Glutamatergic neuron (in vitro differentiated cells): ENCODE measurements at regions not wholly inside any gene's neighbourhood (a gene's known extent, or its start where the extent isn't known, plus 50 kb on each side); places are given as distances from the start of the nearest gene placed in this dataset.
A peak's percentile ranks its signal among the peaks of the same experiment; 100 is the strongest.

Experiments used
- DNase-seq: peaks from one replicate; pipeline ENCODE4 v3.0.0; 2022
- H3K27ac Mint-ChIP-seq: one replicate; pipeline ENCODE4 v1.8.0; 2020; ENCODE audit warnings: mild to moderate bottlenecking, mixed read lengths, inconsistent platforms; ENCODE audit not compliant: unreplicated experiment
- H3K27me3 Mint-ChIP-seq: one replicate; pipeline ENCODE4 v1.8.0; 2020; ENCODE audit warnings: mild to moderate bottlenecking, moderate library complexity, mixed read lengths, inconsistent platforms; ENCODE audit not compliant: unreplicated experiment
- H3K36me3 Mint-ChIP-seq: one replicate; pipeline ENCODE4 v1.8.0; 2020; ENCODE audit warnings: mild to moderate bottlenecking, mixed read lengths, inconsistent platforms; ENCODE audit not compliant: unreplicated experiment
- H3K4me1 Mint-ChIP-seq: one replicate; pipeline ENCODE4 v1.8.0; 2020; ENCODE audit warnings: mild to moderate bottlenecking, low read depth, mixed read lengths, inconsistent platforms; ENCODE audit not compliant: unreplicated experiment
- H3K4me3 Mint-ChIP-seq: one replicate; pipeline ENCODE4 v1.8.0; 2020; ENCODE audit warnings: mild to moderate bottlenecking, mixed read lengths, inconsistent platforms; ENCODE audit not compliant: unreplicated experiment
- H3K9me3 Mint-ChIP-seq: one replicate; pipeline ENCODE4 v1.8.0; 2020; ENCODE audit warnings: mild to moderate bottlenecking, moderate library complexity, mixed read lengths, inconsistent platforms; ENCODE audit not compliant: unreplicated experiment
- CTCF ChIP-seq: fragments of 200-600 bp; sonication (generic); IDR thresholded peaks from one replicate; pipeline ENCODE4 v1.5.0; 2021; ENCODE audit not compliant: partially characterized antibody, unreplicated experiment

GRCh38 chr6:131372535-131372934, 200.5 kb upstream of the ARG1 start:
- Mint-ChIP-seq H3K27me3 (peaks cover 2% of the 10 kb centered on the region), H3K4me1 (peaks cover 12% of the 10 kb centered on the region), H3K36me3 (no peaks in the 10 kb centered on the region), H3K9me3 (no peaks in the 10 kb centered on the region), H3K4me3 (no peak overlapping the region), H3K27ac (no peak overlapping the region)
- no peak for TF ChIP-seq CTCF
- DNase-seq: no peak

DNA sequence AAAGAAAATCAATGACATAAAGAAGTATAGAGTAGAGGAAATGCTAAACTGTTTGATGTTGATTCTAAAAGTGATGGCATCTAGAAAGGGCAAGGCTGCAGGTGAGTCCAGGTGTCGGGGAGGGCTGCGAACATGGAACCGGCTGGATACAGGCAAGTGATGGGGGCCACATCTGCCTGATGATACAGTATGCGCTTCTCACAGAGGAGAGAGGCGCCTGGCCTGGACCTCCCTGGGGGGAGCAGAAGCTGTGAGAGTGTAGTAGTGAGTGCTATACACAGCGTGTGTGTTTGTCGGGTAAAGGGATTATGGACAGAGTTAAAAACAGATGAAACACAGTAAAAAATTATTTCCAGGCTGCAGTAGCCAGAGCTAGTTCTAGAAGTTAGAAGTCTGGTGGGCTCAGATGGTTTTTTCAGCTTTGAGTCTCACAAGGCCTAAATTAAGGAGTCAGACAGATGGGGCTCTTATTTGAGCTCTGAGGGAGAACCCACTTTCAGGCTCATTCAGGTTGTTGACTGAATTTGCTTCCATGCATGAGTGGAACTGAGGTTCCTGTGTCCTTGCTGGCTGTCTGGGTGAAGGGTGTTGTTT, 195.8 kb upstream of the ARG1 start:
- Mint-ChIP-seq H3K36me3 (no peaks in the 10 kb centered on the region), H3K27ac (peak overlapping the region; percentile 92), H3K9me3 (peaks cover 2% of the 10 kb centered on the region), H3K4me1 (peaks cover 31% of the 10 kb centered on the region), H3K4me3 (peak overlapping the region; percentile 64), H3K27me3 (peaks cover 2% of the 10 kb centered on the region)
- peak; percentile 67 for DNase-seq
- no peak for TF ChIP-seq CTCF

GRCh38 chr6:131378874-131379273, 194.2 kb upstream of the ARG1 start:
- peaks cover 3% of the 10 kb centered on the region for H3K9me3 Mint-ChIP-seq
- H3K4me1 Mint-ChIP-seq: peaks cover 43% of the 10 kb centered on the region
- TF ChIP-seq CTCF: no peak
- no peak for DNase-seq
- H3K36me3 Mint-ChIP-seq: no peaks in the 10 kb centered on the region
- H3K27me3 Mint-ChIP-seq: peaks cover 2% of the 10 kb centered on the region
- H3K4me3 Mint-ChIP-seq: no peak overlapping the region
- no peak overlapping the region for H3K27ac Mint-ChIP-seq

DNA sequence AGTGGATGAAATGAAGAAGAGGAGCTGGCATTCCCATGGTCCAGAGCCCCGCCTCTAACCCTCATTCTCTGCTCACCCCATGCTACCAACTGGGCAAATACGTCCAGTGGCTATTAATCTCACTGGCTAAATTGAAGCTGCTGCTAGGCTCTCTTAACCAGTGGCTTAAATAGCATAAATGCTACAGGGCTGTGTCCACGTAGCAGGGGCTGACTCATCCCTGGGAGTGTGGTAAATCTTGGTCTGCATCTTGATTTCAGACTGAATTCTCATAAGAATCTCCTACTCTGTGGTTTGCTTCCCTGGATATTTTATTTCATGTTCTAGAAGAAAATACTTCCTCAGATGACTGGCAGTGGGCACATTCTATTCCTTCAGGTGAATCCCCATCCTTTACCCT, 193.1 kb upstream of the ARG1 start:
- Mint-ChIP-seq H3K4me3 (no peak overlapping the region), H3K27ac (no peak overlapping the region), H3K4me1 (peaks cover 48% of the 10 kb centered on the region), H3K27me3 (peaks cover 2% of the 10 kb centered on the region), H3K36me3 (no peaks in the 10 kb centered on the region), H3K9me3 (peaks cover 3% of the 10 kb centered on the region)
- no peak for TF ChIP-seq CTCF
- no peak for DNase-seq

DNA sequence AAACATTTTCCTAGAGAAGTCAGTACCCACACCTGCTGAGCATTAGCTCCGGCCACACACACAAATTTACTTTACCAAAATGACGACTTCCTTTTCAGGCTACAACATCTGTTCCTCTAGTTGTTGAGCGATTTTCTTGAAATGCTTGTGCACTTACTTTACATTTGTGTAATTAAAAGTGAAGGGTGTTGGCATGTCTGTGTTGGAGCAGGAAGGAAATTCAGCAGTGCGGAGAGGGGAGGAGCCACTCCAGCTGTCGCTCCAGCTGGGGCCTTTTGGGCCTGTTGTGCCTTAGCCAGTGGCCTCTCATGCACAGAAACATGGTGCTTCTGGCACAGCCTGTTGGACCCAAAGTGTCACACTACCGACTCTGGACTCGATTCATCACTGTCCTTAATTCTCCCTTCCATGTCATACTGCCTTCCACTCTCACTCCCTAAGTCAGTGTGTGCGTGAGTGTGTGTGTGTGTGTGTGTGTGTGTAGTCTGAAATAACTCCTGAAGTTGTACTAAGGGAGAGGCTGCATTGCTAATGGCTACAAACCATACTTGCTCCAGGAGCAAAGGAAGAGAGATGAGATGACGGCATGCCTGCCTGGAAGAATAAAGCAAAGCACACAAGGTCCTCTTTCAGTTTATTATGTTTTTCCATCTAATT, 191.8 kb upstream of the ARG1 start:
- no peak for TF ChIP-seq CTCF
- Mint-ChIP-seq H3K9me3 (peaks cover 7% of the 10 kb centered on the region), H3K36me3 (no peaks in the 10 kb centered on the region), H3K27ac (peak overlapping the region; percentile 13), H3K4me1 (peaks cover 48% of the 10 kb centered on the region), H3K4me3 (peak overlapping the region; percentile 21), H3K27me3 (peaks cover 2% of the 10 kb centered on the region)
- DNase-seq: peak; percentile 28
